ENCODE measurements at regions not wholly inside any gene's neighbourhood (a gene's known extent, or its start where the extent isn't known, plus 50 kb on each side); places are given as distances from the start of the nearest gene placed in this dataset.
"Not testable (repeated sequence)": the region's sequence is repeated elsewhere in the genome, so short reads cannot be mapped to it uniquely, and the experiment has no call there.

DNA sequence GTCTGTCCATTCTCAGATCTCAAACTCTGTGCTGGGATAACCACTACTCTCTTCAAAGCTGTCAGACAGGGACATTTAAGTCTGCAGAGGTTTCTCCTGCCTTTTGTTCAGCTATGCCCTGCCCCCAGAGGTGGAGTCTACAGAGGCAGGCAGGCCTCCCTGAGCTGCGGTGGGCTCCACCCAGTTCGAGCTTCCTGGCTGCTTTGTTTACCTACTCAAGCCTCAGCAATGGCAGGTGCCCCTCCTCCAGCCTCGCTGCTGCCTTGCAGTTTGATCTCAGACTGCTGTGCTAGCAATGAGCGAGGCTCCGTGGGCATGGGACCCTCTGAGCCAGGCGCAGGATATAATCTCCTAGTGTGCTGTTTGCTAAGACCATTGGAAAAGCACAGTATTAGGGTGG lies 53.1 kb upstream of the HUNK start:
- not testable (repeated sequence) for DNase-seq

- DNase-seq: not testable (repeated sequence)
Measured at GRCh38 chr21:31814356-31814755, 58.5 kb upstream of the HUNK start.

DNA sequence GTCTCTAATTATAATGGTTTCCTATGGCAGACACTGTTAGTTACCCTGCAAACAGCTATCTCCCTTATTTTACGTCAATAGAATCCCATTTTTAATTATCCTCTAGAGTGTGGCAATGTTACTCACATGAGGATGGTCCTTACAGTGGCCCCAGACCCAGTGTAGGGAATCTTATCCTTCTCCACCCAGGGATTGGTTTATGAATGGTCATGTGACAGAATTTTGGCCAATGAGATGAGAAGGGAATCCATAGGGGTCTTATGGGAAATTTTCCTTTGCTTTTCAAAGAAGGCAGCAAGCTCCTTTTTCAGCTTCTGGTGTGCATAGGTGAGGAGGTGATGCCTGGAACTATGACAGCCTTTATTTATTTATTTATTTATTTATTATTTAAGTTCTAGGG lies 59.0 kb upstream of the HUNK start:
- no peak for DNase-seq

- no peak for DNase-seq
Measured at GRCh38 chr21:31804008-31804394, 68.8 kb upstream of the HUNK start.

GRCh38 chr21:31803039-31804007 lies 69.5 kb upstream of the HUNK start:
- no peak for DNase-seq

DNA sequence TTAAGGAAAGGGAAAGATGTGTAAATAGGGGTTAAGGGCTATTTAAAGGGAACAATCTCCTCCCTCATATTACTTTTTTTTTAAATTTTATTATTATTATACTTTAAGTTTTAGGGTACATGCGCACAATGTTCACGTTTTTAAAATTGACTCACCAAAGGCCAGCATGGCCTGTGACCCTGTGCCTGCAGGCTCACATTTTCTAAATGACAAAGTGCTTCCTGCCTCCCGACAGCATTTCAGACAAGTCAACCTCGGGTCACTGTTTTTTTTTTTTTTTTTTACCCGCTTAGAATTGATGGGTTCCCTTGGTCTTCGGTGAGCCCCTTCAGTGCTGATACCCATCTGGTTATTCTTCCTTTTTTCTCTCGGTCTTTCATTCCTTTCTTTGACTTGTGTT lies 70.4 kb upstream of the SCAF4 start:
- no peak for DNase-seq

DNA sequence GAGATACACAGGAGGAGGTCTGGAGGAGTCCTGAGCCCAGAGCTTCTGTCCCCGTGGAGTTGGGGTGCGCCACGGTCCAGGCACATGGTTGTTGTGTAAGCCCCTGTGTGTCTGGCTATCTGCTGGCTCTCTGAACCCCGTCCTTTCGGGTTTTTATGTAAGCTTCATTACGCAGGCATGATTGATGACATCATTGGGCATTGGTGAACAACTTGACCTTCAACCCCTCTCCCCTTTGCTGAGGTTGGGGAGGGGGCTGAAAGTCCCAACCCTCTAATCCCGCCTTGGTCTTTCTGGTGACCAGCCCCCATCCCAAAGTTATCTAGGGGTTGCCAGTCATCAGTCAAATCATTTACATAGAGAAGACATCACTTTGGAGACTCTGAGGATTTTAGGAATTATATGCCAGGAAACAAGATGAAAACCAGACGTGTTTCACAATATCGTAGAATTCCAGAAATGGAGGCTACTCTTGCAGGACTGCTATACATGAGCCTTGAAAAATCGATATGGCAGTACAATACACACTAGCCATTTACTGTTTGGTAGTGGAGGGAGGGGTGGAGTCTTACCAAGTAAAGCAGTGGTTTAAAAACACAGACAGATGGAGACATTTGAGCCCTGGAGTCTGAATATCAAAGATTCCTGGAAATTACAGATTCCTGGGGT lies 69.8 kb upstream of the SCAF4 start:
- DNase-seq: no peak

- DNase-seq: no peak
Measured at GRCh38 chr21:31798842-31799704, 67.2 kb upstream of the SCAF4 start.

DNA sequence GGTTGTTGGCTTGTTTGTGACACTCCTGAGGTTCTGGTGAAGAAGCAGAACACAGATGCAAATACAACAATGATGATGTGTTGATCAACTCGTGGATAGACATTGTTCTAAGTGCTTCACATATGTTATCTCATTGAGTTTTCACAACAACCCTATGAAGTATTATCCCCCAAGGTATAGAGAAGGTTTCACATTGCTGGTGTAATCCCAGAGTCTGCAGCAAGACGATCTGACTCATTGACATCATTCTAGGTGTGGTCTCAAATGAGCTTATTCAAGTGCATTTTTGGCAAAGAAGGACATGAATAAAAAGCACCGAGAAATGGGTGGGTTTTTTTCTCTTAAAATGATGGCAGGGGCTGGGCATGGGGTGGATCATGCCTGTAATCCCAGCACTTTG lies 64.1 kb upstream of the SCAF4 start:
- DNase-seq: no peak

DNA sequence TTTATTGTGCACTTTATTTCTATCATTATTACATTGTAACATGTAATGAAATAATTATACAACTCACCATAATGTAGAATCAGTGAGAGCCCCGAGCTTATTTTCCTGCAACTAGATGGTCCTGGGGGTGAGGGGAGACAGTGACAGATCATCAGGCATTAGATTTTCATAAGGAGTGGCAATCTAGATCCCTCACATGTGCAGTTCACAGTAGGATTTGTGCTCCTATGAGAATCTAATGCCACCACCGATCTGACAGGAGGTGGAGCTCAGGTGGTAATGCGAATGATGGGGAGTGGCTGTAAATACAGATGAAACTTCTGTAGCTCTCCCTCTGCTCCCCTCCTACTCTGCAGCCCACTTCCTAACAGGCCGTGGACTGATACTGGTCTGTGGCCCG lies 58.5 kb upstream of the SCAF4 start:
- DNase-seq: not testable (repeated sequence)

GRCh38 chr21:31788581-31788980 lies 56.7 kb upstream of the SCAF4 start:
- DNase-seq: no peak

DNA sequence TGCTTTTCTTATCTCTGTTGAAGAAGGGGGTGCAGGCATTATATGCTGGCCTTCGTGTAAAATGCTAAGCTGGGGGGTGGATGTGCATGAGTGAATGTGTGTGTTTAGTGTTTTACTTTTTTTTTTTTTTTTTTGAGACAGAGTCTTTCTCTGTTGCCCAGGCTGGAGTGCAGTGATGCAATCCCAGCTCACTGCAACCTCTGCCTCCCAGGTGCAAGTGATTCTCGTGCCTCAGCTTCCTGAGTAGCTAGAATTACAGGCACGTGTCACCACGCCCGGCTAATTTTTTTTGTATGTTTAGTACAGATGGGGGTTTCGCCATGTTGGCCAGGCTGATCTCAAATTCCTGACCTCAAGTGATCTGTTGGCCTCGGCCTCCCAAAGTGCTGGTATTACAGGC lies 55.8 kb upstream of the SCAF4 start:
- not testable (repeated sequence) for DNase-seq

DNA sequence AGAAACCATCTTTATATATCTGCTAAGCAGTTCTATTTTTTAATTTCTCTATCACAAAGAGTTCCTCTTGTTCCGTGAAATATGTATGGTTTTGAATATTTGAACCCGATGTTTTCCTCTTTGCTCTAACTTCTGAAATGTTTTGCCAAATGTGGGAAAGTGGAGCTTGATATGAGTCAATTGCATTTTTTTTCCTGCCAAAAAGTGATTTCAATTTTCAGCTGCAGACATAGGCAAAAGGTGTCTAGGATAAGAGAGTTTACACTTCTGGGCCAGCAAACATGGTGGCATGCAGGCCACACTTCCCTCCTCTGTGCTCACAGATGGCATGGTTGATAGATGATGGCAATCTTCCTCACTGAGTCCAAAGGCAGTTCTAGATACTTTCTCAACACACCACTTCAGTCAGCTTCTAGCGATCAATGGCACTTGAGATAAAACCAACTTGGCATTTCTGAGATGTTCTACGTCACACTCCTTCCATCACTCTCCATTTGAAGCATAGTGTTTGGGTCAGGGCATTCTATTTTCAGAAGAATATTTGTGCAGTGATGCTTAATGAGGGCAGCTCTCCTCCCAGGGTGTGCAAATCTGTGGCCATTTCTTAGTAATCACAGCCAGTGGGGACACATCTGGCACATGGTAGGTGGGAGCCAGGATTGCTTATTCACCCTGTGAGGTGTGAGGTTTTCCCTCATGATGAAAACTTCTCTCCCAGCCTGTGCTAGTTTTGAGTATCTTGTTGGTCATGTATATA lies 54.4 kb upstream of the SCAF4 start:
- DNase-seq: no peak

- DNase-seq: peak; percentile 11
Measured at GRCh38 chr21:31785237-31786163, 53.6 kb upstream of the SCAF4 start.

DNA sequence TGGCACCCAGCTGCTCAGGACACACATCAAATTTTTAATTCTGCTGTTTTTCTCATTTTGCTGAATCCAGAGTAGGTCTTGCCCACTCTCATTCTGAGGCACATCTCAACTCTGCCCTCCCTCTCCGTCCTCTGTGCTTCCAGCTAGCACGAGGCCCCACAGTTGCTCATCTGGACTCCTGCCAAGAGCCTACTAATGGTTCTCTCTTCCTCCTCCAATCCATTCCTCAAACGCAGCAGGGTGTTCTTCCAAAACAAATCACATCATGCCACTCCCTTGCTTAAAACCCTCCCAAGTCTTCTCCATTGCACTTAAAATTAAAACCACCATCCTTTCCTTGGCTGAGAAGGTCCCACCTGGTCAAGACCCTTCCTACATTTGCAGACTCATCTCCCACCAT lies 49.8 kb upstream of the SCAF4 start:
- no peak for DNase-seq

All from effector CD4-positive, alpha-beta T cell (primary cell).